ENCODE measurements at regions not wholly inside any gene's neighbourhood (a gene's known extent, or its start where the extent isn't known, plus 50 kb on each side); places are given as distances from the start of the nearest gene placed in this dataset.

DNA sequence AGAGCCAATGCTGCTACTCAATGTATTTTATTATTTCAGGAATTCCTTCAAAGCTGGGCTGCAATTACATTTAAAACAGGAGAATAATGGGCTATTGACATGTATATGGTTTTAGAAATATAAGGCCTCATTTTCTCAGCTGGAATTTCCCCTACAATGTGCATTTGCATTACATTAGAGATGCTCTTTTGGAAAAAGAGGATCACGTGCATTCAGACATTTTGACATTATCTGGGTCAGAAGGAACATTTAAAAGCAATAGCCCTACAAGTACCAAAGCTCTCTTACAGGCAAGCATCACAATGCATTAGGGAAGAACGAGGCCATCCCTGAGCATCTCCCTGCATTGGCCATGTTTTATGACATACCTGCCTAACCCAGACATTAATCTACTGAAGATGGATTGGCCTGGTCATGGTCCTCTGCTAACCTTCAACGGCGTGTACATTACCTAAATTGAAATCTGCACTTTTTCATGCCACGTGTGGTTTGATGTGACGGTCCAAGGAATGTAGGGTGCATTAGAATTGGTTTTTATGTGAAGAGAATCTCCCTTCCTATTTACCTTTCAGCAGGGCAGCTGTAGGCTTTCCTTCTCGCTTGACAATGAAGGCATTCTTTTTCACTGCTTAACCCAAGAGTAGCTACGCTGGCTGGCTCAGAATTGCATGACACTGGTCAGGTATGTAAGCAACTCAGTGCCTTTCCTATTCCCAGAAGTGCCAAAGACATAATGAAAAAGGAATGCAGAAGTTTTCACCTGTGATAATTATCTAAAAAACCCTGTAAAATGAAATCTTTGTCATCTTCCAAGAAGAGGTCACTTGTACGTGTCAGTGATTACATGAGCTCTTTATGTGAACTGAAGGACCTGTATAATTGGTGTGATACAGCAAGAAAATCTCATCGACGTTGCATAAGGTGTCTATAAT is 212.3 kb upstream of the MPDZ start:
- no peak for DNase-seq (ENCODE audit: low read depth)

DNA sequence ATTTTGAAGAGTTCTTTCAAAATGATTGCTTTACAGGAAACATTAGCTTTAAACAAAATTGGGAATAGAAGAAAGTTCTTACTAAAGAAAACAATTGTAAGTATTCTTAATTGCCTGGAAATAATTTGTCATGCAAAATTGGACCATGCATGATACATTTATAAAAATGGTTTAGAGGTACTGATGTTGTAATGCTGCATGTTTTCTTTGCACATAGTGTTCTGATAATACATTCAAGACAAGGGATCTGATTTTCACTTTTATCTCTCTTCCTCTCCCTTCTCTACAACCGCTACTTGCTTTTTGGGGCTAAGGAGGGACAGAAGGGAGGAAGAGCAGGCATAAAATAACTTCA is 211.6 kb upstream of the MPDZ start:
- DNase-seq (ENCODE audit: low read depth), result no peak

DNA sequence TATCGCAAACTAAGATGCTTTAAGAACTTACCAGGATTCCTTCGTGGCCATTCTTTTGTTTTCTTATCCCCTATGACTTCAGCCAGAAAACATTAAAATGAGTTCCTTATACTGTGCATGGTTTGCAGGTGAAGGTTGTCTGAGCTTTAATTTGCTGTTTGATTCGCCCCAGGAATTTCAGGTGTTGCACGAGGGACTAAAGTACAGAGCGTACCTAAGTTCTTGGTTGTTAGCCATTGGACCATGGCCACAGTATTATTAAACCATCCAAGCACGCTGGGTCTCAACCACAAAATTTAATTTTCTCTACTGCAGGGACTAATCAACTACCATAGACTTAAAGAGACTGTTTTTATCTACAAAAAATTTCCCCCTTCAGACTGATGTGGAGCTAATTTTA is 208.4 kb upstream of the MPDZ start:
- DNase-seq (ENCODE audit: low read depth), result no peak

DNA sequence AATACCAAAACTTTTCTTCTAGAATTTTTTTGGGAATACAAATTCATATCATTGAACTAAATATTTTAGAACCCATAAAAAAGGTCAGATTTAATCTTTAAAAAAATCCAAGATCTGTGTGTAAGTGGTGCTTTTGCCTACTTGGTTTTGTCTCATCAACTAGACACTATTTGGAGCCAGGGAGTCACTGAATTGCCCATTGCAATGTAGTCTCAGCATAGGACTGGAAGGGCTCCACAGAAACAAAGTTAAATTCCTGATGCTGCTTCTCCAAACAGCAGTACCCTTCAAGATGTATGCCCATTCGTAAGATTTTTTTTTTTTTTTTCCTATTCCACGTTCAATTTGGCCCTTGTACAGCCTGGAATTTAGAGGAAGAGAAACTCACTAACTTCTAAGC is 208.0 kb upstream of the MPDZ start:
- no peak for DNase-seq (ENCODE audit: low read depth)

DNA sequence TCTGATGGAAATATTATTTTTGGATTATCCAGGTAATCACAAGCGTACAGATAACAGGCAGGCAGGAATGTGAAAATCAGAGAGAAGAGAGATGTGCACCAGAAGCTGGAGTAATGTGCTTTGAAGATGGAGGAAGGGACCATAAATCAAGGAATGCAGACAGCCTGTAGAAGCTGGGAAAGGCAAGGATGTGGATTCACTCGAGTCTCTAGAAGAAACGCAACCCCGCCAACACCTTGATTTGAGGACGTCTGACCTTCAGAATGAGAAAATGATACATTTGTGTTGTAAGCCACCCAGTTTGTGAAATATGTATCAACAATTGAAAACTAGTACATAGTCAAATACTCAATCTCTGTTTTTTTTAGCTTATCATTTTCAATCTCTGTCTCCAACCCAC is 207.6 kb upstream of the MPDZ start:
- DNase-seq (ENCODE audit: low read depth), result no peak

DNA sequence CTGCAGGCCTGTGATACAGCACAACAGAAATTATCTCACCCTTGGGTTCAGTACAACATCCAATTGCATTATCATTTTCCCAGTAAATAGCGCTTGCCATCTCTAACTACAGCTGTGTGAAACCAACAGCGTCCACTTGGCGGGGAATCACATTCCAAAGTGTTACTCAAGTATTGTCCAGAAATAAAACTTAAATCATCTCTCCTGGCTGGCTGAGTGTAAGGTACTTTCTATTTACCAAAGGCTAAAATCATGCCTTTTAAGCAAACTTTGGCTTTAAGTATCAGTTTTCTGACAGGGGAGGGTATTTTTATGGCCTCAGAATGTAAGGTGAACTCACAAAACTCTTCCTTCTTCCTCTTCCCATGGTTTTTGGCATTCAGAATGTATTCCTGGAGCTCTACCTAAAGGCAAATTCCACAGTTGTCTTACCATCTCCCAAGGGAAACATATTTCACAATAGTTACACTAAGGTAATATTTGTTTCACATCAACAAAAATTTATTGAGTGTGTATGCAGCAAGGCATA is 205.6 kb upstream of the MPDZ start:
- peak; percentile 67 for DNase-seq (ENCODE audit: low read depth)

DNA sequence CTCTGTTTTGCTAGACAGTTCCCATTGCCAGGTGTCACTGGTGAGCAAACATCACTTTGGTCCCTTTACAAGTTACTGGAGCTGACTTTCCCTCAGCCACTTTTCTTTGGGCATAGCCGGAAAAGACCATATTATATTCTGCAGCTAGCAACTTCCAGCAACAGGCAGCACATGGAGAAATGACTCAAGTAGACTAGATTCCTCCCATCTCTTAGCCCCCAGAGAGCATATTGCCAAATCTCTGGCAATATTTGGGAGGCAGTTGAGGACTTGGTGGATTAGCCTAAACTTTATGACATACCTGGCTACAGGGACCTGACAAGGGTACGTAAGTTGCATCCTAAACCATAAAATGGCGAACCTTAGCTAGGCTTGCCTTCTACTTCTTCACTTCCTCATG is 204.7 kb upstream of the MPDZ start:
- no peak for DNase-seq (ENCODE audit: low read depth)

DNA sequence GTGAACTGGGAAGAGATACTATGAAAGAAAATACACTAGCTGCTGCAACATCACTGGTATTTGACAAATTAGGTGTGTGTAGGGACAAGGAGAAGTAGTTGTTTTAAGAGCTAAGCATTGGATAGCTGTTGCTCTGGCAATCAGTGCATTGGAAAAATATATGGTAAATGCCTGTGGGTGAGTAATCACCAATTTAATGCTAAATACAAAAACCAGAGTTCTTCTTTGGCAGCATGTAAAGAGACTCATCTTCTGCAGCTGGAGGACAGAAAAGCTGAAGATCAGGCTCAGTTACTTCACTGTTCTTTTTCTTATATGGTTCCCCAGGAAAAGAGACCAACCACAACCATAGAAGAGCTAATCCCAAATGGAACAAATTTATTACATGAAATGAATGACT is 201.8 kb upstream of the MPDZ start:
- DNase-seq (ENCODE audit: low read depth), result no peak

DNA sequence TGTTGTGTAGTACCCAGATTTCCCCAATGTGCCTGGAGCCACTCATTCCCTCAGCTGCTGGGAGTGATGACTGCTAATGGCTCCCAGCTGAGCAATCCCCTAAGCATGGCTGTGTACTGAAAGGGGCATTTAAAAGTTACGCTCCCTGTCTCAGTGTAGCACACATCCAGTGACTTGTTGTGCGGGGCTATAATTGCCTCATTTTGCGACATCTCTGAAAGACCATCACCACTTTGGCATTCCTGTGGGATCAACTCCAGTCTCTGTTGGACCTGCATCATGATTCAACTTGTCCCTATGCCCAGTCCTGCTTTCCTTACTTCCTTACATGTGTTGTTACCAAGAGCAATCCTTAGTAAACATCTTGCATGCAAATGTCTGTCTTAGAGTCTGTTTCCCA is 201.2 kb upstream of the MPDZ start:
- DNase-seq (ENCODE audit: low read depth), result no peak

DNA sequence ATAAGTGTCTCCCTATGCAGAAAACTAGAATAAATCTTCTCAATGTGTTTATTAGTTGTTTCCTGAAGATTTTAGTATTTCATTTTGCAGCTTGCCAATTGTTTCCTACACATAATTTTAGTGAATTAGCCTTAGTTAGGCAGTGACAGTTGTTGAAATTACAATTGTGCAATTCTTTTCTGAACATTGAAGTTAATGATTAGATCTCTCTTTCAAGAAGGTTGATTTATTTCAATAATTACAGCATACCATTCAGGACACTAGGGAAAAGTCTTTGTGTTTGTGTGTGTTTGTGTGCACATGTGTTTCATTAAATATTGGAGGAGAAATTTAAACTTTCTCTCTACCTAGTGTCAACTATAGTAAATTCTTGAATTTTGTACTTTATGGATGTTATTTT is 199.6 kb upstream of the MPDZ start:
- no peak for DNase-seq (ENCODE audit: low read depth)

DNA sequence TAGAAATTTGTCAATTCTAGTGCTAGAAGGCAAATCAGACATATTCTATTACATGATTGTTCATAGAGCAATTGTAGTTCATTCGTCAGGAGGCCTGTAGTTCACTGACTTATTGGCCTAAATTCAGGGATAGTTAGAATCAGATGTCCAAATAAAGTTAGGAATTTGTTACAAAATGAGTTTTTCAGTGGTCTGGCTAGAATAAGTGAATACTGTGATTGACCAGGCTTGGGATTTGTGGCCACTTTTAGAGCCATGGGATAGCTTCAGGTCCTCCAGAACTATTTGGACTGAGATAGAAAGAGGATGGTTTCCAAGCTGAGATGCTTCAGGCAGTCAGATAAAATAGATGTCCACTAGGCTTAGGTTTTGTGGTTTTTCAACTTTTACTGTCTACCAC is 199.1 kb upstream of the MPDZ start:
- no peak for DNase-seq (ENCODE audit: low read depth)

DNA sequence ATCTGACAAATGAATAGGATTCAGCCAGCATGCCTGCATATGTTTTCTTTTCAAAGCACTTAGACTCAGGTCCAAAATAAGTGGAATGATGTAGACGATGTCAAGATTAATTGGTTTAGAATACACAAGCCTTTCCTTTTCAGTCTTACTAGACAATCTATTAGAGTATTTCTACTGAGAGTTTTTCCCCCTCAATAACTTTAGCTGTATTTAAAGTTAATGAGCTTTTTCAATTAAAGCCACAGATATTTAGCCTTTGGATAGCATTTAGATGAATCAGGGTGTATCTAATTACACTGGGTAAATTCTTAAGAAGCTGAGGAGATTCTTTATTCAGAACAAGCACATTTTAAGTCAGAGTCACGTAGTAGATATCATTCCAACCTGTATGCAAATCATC is 198.7 kb upstream of the MPDZ start:
- DNase-seq (ENCODE audit: low read depth), result peak; percentile 16

DNA sequence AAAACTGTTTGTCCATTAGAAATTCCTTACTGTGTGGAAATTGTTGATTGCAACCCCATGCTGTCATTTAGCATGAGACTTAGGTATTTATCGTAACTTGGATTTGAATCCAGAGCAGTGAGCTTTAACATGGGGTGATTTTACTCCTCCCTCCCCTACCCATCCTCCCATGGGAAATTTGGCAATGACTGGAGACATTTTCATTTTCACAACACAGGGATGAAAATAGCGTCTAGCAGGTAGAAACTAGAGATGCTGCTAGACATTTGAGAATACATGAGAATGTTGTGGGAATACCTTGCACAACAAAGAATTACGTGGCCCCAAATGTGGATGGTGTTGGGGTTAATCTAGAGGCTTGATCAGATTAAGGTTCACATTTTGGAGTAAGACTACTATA is 191.3 kb upstream of the MPDZ start:
- DNase-seq (ENCODE audit: low read depth), result no peak

DNA sequence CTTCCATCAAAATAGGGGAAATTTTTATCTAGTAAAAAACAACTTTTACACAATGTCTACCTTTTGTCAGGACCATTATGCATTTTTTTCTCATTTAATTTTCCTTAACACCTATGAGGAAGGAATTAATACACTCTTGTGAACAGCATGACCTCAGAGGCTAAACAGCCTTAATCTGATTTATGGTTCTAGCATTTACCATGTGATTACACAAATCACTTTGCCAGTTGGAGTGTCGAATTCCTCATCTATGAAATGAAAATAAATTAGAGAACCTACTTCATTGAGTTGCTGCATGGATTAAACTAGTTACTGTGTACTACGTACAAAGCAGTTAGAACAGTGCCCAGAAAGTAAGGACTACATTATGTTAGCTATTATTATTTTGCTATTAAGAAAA is 187.7 kb upstream of the MPDZ start:
- DNase-seq (ENCODE audit: low read depth), result no peak

DNA sequence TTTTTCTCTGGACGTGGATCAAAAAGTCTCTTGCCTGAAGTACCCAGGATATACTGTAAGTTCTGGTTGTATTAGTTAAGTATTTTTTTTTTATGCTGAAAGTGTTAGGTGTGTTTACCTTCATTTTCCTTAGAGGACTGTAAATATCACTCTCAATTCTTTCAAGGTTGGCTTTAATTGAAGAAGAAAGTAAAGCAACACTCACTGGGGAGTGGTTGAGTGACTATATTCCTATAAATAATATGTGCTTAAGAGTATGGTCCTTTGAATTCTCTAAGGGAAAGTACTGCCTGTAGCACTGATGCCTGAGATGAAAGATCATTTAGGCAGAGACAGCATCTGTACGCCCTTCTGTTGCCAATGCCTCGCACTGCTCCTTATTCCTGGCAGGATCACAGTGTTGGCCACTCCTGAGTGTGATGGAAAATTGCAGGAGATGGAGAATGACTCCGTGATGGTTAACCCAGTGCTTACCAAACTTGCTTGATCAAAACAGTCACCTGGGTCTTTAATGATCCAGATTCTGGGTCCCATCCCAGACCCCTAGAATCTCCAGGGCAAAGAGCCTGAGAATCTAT is 182.0 kb upstream of the MPDZ start:
- no peak for DNase-seq (ENCODE audit: low read depth)

DNA sequence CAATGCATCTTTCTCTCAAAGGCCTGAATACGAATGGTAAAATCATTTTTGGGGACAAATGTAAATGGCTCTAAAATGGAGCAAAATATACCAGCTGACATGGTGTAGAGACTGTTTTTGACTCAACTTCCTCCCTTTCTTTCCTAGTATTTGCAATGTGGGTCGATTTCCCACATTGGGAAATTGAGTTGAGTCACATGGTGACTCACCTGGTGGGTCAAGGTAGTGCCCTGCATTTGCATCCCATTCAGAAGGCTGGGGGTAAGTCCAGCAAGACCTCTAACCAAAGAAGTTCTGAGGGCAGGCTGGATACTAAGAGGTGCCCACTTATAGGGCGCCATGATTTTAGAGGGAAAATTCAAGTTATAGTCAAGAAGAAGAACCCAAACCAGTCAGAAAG is 179.6 kb upstream of the MPDZ start:
- DNase-seq (ENCODE audit: low read depth), result no peak

DNA sequence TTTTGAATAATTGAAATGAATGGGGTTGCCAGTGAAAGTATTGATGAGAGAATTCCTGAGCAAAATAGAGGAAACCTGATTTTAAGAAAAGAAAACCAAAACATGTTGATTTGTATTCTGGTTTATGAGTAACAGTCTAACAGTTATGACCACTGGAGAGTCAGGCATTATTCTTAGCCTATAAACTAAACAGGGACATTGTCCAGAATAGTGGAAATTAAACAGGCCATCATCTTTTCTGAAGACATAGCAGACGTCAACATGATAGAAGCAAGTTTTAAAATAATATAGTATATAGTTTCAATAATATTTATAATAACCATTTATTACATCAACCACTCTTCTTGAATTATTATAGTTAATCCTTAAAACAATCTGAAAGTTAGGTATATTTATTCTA is 178.3 kb upstream of the MPDZ start:
- no peak for DNase-seq (ENCODE audit: low read depth)

DNA sequence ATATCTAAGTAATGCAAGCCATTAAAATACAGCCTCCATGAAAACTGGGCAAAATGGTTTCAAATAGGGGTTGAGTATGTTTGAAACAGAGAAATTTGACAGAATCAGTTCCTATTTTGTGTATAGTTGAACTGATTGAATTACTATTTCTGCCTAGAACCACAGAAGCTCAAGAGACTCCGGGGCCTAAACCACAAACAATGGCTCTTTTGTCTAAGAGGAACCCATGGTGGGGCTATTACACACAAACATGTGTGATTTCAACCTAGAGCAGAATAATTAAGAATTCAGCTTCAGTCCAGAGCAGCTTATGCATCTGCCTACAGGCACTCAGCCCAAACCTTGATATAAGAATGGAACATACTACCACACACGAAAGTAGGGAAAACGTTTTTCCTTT is 171.2 kb upstream of the MPDZ start:
- DNase-seq (ENCODE audit: low read depth), result peak; percentile 6

DNA sequence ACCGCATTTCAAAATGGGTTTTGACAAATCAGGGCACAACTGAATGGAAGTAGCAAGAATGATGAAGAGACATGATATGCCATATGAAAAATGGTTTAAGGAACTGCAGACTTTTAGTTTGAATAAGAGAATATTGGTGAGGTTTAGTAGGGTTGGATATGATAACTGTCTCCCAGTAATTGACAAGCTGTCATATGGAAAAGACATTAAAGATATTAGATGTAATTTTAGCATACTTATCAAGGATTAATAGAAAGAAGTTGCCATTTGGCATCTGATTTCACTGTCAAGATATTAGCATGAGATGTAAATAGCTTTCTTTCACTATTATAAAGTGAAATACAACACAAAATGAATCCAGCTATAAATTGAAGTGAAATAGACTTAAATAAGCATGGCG is 169.0 kb upstream of the MPDZ start:
- DNase-seq (ENCODE audit: low read depth), result no peak

DNA sequence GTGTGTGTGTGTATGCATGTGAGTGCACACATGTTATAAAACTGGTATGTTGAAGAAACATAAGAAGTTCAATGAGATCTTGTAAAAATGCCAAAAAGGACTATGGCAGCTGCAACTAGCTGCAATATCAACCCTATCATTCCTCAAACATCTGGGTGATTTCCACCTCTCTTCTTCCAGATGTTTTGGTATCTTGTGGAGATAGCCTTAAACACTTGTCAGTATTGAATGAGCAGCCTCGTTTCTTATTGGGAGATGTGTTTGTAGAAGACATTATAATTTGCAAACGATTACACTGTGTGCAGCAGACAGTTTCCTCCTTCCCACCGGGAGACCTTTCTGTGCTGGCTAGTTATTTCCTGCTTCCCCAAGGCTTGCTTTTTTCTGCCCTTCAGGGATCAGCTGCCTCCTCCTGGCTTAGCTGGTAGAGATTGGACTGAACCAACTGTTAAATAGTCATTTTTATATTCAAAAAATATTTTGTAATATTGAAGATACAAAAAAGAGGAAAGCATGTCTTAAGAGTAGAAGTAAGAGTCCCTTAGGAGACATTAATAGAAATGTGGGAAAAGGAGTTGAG is 168.4 kb upstream of the MPDZ start:
- no peak for DNase-seq (ENCODE audit: low read depth)

DNA sequence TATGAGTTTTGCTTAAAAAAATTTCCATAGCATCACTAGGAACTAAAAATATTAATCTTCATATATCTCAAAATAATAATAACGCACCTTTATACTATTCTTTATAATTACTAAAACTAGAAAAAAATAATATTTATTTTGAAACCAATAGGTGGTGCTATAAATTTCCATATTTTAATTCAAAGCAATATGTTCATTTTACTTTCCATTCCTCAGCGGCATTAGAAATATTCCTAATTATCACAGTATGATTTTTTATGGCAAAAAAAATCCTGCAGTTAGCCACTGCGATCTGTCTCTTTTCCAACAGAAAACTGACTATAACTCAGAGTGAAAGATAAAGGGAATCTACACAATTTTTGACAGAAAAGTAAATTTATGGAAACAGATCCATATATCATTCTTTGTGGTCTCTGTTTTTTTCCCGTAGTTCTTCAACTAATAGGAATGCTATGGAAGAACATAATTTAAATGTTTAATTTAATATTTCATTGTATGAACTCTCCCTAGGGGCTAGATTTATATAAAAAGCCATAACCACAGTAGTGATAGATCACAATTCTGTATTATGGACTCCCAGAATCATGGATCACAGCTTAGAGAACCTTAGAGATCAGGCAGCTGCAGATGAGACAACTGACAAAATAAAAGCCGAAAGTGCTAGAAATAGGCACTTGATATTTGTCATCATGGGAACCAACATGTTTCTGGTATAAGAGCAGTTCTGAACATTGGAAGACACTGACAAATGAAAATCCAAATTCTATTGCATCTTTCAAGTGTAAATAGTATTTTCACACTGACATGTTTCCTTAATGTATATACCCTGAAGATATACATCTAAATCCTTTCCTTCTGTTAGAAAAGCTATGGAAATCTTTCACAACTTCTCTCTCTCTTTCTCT is 167.7 kb upstream of the MPDZ start:
- DNase-seq (ENCODE audit: low read depth), result no peak
